K562 (cell line): ENCODE measurements at regions not wholly inside any gene's neighbourhood (a gene's known extent, or its start where the extent isn't known, plus 50 kb on each side); places are given as distances from the start of the nearest gene placed in this dataset.

Experiments
- EZH2 ChIP-seq: IDR thresholded peaks from 2 replicates; pipeline ENCODE4 v1.6.1; 2012; ENCODE audit warnings: low read depth, mild to moderate bottlenecking, inconsistent platforms, low read length, borderline replicate concordance
- FOXM1 ChIP-seq, 2 experiments: fragments of 450-650 bp in 1 of 2; sonication (generic) in 1 of 2; formaldehyde crosslinking in 1 of 2; IDR thresholded peaks; 2 replicates each; pipeline versions ENCODE4 v1.6.1 to v1.9.0; 2017 to 2022; ENCODE audit warnings: low read depth in 2 of 2, mild to moderate bottlenecking in 2 of 2, missing genetic modification reagents in 1 of 2, moderate library complexity in 1 of 2
- MTF1 ChIP-seq: fragments of 250-450 bp; sonication (Bioruptor Pico); IDR thresholded peaks from 2 replicates; pipeline ENCODE4 v1.9.0; 2021; ENCODE audit warnings: moderate library complexity, mild to moderate bottlenecking, inconsistent platforms, borderline replicate concordance
- NCOA6 ChIP-seq: fragments of 450-650 bp; IDR thresholded peaks from 2 replicates; pipeline ENCODE4 v1.6.1; 2017; ENCODE audit warnings: mild to moderate bottlenecking
- NKRF ChIP-seq: fragments of 450-650 bp; IDR thresholded peaks from 2 replicates; pipeline ENCODE4 v1.6.1; 2016; ENCODE audit warnings: borderline replicate concordance
- RBM14 ChIP-seq: fragments of 200-400 bp; formaldehyde crosslinking; IDR thresholded peaks from 2 replicates; pipeline ENCODE4 v1.6.1; 2018; ENCODE audit warnings: low read depth, mild to moderate bottlenecking, low read length, moderate library complexity, borderline replicate concordance; ENCODE audit not compliant: insufficient read depth
- USF1 ChIP-seq: sonication (generic); formaldehyde crosslinking; IDR thresholded peaks from 2 replicates; pipeline ENCODE4 v1.9.0; 2022; ENCODE audit warnings: mild to moderate bottlenecking, missing genetic modification reagents
- ZBTB33 ChIP-seq: sonication (generic); formaldehyde crosslinking; IDR thresholded peaks from 2 replicates; pipeline ENCODE4 v1.8.1; 2023; ENCODE audit warnings: mild to moderate bottlenecking, missing genetic modification reagents

GRCh38 chr15:88403351-88403791 is 63.8 kb downstream of the MRPL46 start:
- TF ChIP-seq ZBTB33 (CRISPR knock-in tag) (no peak), NKRF (no peak), EZH2 (no peak), MTF1 (CRISPR knock-in tag) (no peak), FOXM1 (IDR thresholded peaks at IDR 0.05; ENCODE audit: low read depth) (no peak), FOXM1 (CRISPR knock-in tag; IDR thresholded peaks at IDR 0.05; ENCODE audit: low read depth) (no peak), USF1 (no peak), RBM14 (no peak), NCOA6 (no peak)
